Activated CD8-positive, alpha-beta T cell treated with anti-CD3 and anti-CD28 coated beads for 36 hours (primary cell): ENCODE measurements at regions not wholly inside any gene's neighbourhood (a gene's known extent, or its start where the extent isn't known, plus 50 kb on each side); places are given as distances from the start of the nearest gene placed in this dataset.

Experiments used
- ATAC-seq: fragments of 200-7000 bp; cut with Tn5 transposase; one replicate; pipeline ENCODE4 v1.10.0; 2021; ENCODE audit warnings: mild to moderate bottlenecking, moderate library complexity
- CTCF ChIA-PET: fragments of 350-600 bp; sonication (Branson Sonifier 250); formaldehyde crosslinking; loops from one replicate; lab custom pipeline; 2021; ENCODE audit warnings: antibody characterized with exemption; lab: Charles Lee
- POLR2A ChIA-PET: fragments of 350-600 bp; sonication (Branson Sonifier 250); formaldehyde crosslinking; loops from one replicate; lab custom pipeline; 2021; ENCODE audit warnings: antibody characterized with exemption; lab: Charles Lee
- DNase-seq: peaks from one replicate; pipeline ENCODE4 v3.0.0-alpha.2; 2020
- H3K27ac Mint-ChIP-seq: one replicate; pipeline ENCODE4 v1.8.0; 2021; ENCODE audit warnings: mild to moderate bottlenecking, mixed read lengths
- H3K27me3 Mint-ChIP-seq: one replicate; pipeline ENCODE4 v1.8.0; 2021; ENCODE audit warnings: mixed read lengths
- H3K36me3 Mint-ChIP-seq: one replicate; pipeline ENCODE4 v1.8.0; 2021; ENCODE audit warnings: low read depth, mixed read lengths
- H3K4me1 Mint-ChIP-seq: one replicate; pipeline ENCODE4 v1.8.0; 2021; ENCODE audit warnings: low read depth, mixed read lengths
- H3K4me3 Mint-ChIP-seq: one replicate; pipeline ENCODE4 v1.8.0; 2021; ENCODE audit warnings: mild to moderate bottlenecking, moderate library complexity, mixed read lengths
- H3K9me3 Mint-ChIP-seq: one replicate; pipeline ENCODE4 v1.8.0; 2021; ENCODE audit warnings: mixed read lengths
- CTCF ChIP-seq: fragments of 200-600 bp; IDR thresholded peaks from one replicate; pipeline ENCODE4 v1.8.0; 2022; ENCODE audit warnings: antibody characterized with exemption, mild to moderate bottlenecking
- intact Hi-C: fragments of 100-400 bp; cut with micrococcal nuclease; formaldehyde crosslinking; loops from one replicate; pipeline ENCODE4 v1.10.0; 2022

GRCh38 chr17:77829843-77830799, 128.4 kb upstream of the TNRC6C start:
- TF ChIP-seq CTCF: no peak
- no peaks in the 10 kb centered on the region for H3K36me3 Mint-ChIP-seq
- ChIA-PET CTCF (no interaction called here), POLR2A (no interaction called here)
- H3K4me1 Mint-ChIP-seq: peaks cover 38% of the 10 kb centered on the region
- ATAC-seq: no peak
- H3K27me3 Mint-ChIP-seq: no peaks in the 10 kb centered on the region
- DNase-seq: no peak
- H3K27ac Mint-ChIP-seq: no peak overlapping the region
- H3K9me3 Mint-ChIP-seq: no peaks in the 10 kb centered on the region
- no peak overlapping the region for H3K4me3 Mint-ChIP-seq
- intact Hi-C loops: no loop called here

GRCh38 chr17:77830816-77831473, 127.6 kb upstream of the TNRC6C start:
- no peaks in the 10 kb centered on the region for H3K36me3 Mint-ChIP-seq
- H3K27ac Mint-ChIP-seq: no peak overlapping the region
- ChIA-PET POLR2A (no interaction called here), CTCF (no interaction called here)
- H3K4me3 Mint-ChIP-seq: no peak overlapping the region
- TF ChIP-seq CTCF: no peak
- H3K4me1 Mint-ChIP-seq: peaks cover 41% of the 10 kb centered on the region
- H3K27me3 Mint-ChIP-seq: no peaks in the 10 kb centered on the region
- DNase-seq (no peak), ATAC-seq (no peak)
- intact Hi-C loops: no loop called here
- H3K9me3 Mint-ChIP-seq: no peaks in the 10 kb centered on the region

GRCh38 chr17:77831474-77832179, 126.9 kb upstream of the TNRC6C start:
- DNase-seq (no peak), ATAC-seq (no peak)
- CTCF ChIA-PET: no interaction called here
- no peaks in the 10 kb centered on the region for H3K36me3 Mint-ChIP-seq
- H3K9me3 Mint-ChIP-seq: peaks cover 2% of the 10 kb centered on the region
- no peak for TF ChIP-seq CTCF
- no peaks in the 10 kb centered on the region for H3K27me3 Mint-ChIP-seq
- intact Hi-C loops: no loop called here
- H3K4me1 Mint-ChIP-seq: peaks cover 45% of the 10 kb centered on the region
- H3K4me3 Mint-ChIP-seq: no peak overlapping the region
- H3K27ac Mint-ChIP-seq: no peak overlapping the region
- POLR2A ChIA-PET: no interaction called here

GRCh38 chr17:77832180-77832560, 126.3 kb upstream of the TNRC6C start:
- intact Hi-C loops: no loop called here
- peaks cover 49% of the 10 kb centered on the region for H3K4me1 Mint-ChIP-seq
- DNase-seq: no peak
- TF ChIP-seq CTCF: no peak
- H3K9me3 Mint-ChIP-seq: peaks cover 4% of the 10 kb centered on the region
- H3K4me3 Mint-ChIP-seq: no peak overlapping the region
- ATAC-seq: no peak
- ChIA-PET CTCF (no interaction called here), POLR2A (no interaction called here)
- no peaks in the 10 kb centered on the region for H3K36me3 Mint-ChIP-seq
- no peaks in the 10 kb centered on the region for H3K27me3 Mint-ChIP-seq
- H3K27ac Mint-ChIP-seq: no peak overlapping the region
